B cell (primary cell): ENCODE measurements at regions not wholly inside any gene's neighbourhood (a gene's known extent, or its start where the extent isn't known, plus 50 kb on each side); places are given as distances from the start of the nearest gene placed in this dataset.
"Not testable (repeated sequence)": the region's sequence is repeated elsewhere in the genome, so short reads cannot be mapped to it uniquely, and the experiment has no call there.

Source experiments
- ATAC-seq: fragments of 200-7000 bp; cut with Tn5 transposase; one replicate; pipeline ENCODE4 v1.10.0; 2021; ENCODE audit warnings: low read depth, mild to moderate bottlenecking, moderate number of reproducible peaks, moderate library complexity
- CTCF ChIA-PET: fragments of 350-600 bp; sonication (Branson Sonifier 250); formaldehyde crosslinking; loops from one replicate; lab custom pipeline; 2021; ENCODE audit warnings: antibody characterized with exemption, inconsistent platforms; lab: Charles Lee
- POLR2A ChIA-PET: fragments of 350-600 bp; sonication (Branson Sonifier 250); formaldehyde crosslinking; loops from one replicate; lab custom pipeline; 2021; ENCODE audit warnings: antibody characterized with exemption; lab: Charles Lee
- DNase-seq: peaks from one replicate; pipeline ENCODE4 v3.0.0; 2013
- H2AFZ ChIP-seq: 2 replicates; pipeline ENCODE4 v1.6.1; 2012; ENCODE audit warnings: mild to moderate bottlenecking, low read depth, low read length; ENCODE audit not compliant: insufficient read depth, poor library complexity, severe bottlenecking
- H3K27ac ChIP-seq, 2 donors: 1 replicate in 1 of 2; 2 replicates in 1 of 2; pipeline ENCODE4 v1.5.1; 2012 to 2013; ENCODE audit warnings: low read length in 2 of 2, mild to moderate bottlenecking in 2 of 2, moderate library complexity in 1 of 2
- H3K27me3 ChIP-seq, 4 experiments: fragments of 200-600 bp in 1 of 4; sonication (generic) in 1 of 4; replicated peaks in 1 of 4; 1 replicate in 2 of 4; 2 replicates in 2 of 4; pipeline versions ENCODE4 v1.6.1 to v1.7.0; 2013 to 2016; ENCODE audit warnings: low read length in 3 of 4, mild to moderate bottlenecking in 2 of 4, mixed read lengths in 1 of 4, moderate library complexity in 1 of 4; ENCODE audit not compliant: insufficient read depth in 4 of 4, control insufficient read depth in 3 of 4; ENCODE audit errors: control extremely low read depth in 1 of 4
- H3K36me3 ChIP-seq, 2 experiments: replicated peaks in 1 of 2; 1 replicate in 1 of 2; 2 replicates in 1 of 2; pipeline versions ENCODE4 v1.6.1 to v1.7.1; 2013; ENCODE audit warnings: low read length in 1 of 2; ENCODE audit not compliant: insufficient read depth in 2 of 2, control insufficient read depth in 1 of 2; ENCODE audit errors: control extremely low read depth in 1 of 2, extremely low read depth in 1 of 2
- H3K4me1 ChIP-seq, 2 donors: fragments of 200-600 bp in 1 of 2; sonication (generic) in 1 of 2; 1 replicate in 1 of 2; 2 replicates in 1 of 2; pipeline versions ENCODE4 v1.5.1 to v1.6.1; 2013 to 2017; ENCODE audit warnings: low read length in 2 of 2; ENCODE audit not compliant: control insufficient read depth in 2 of 2, insufficient read depth in 2 of 2
- H3K4me2 ChIP-seq: replicated peaks from 2 replicates; pipeline ENCODE3; 2012; ENCODE audit warnings: mild to moderate bottlenecking, low read depth, low read length; ENCODE audit not compliant: poor library complexity, severe bottlenecking
- H3K4me3 ChIP-seq, 5 experiments: fragments of 200-600 bp in 1 of 5; sonication (generic) in 1 of 5; 1 replicate in 3 of 5; 2 replicates in 2 of 5; pipeline versions ENCODE4 v1.5.1 to v1.7.0; 2011 to 2016; ENCODE audit warnings: low read length in 4 of 5, mild to moderate bottlenecking in 4 of 5, low read depth in 2 of 5, control low read depth in 1 of 5, moderate library complexity in 1 of 5; ENCODE audit not compliant: insufficient read depth in 1 of 5; ENCODE audit errors: control extremely low read depth in 1 of 5, extremely low read depth in 1 of 5
- H3K79me2 ChIP-seq: fragments of 200-600 bp; sonication (generic); one replicate; pipeline ENCODE4 v1.6.0; 2016; ENCODE audit warnings: low read length; ENCODE audit not compliant: control insufficient read depth, insufficient read depth
- H3K9ac ChIP-seq: fragments of 200-600 bp; sonication (generic); 2 replicates; pipeline ENCODE4 v1.6.1; 2017; ENCODE audit warnings: mild to moderate bottlenecking, low read length, moderate library complexity
- H3K9me3 ChIP-seq, 3 donors: one replicate each; pipeline versions ENCODE4 v1.6.1 to v1.7.1; 2013; ENCODE audit warnings: low read length in 2 of 3; ENCODE audit not compliant: control insufficient read depth in 2 of 3, insufficient read depth in 1 of 3; ENCODE audit errors: control extremely low read depth in 1 of 3
- H4K20me1 ChIP-seq: 2 replicates; pipeline ENCODE4 v1.6.0; 2012; ENCODE audit warnings: mild to moderate bottlenecking, low read length; ENCODE audit not compliant: insufficient read depth, control insufficient read depth, poor library complexity, severe bottlenecking
- H3K27ac Mint-ChIP-seq: one replicate; pipeline ENCODE4 v1.8.0; 2021; ENCODE audit warnings: mixed read lengths
- H3K27me3 Mint-ChIP-seq: one replicate; pipeline ENCODE4 v1.8.0; 2021; ENCODE audit warnings: mixed read lengths
- H3K4me1 Mint-ChIP-seq: one replicate; pipeline ENCODE4 v1.8.0; 2021; ENCODE audit warnings: mixed read lengths
- H3K4me3 Mint-ChIP-seq: one replicate; pipeline ENCODE4 v1.8.0; 2021; ENCODE audit warnings: mixed read lengths
- H3K9me3 Mint-ChIP-seq: one replicate; pipeline ENCODE4 v1.8.0; 2022; ENCODE audit warnings: mixed read lengths; ENCODE audit not compliant: insufficient read depth
- EZH2 ChIP-seq: IDR thresholded peaks from 2 replicates; pipeline ENCODE4 v1.6.1; 2012; ENCODE audit warnings: borderline replicate concordance, low read depth, mild to moderate bottlenecking, moderate library complexity, low read length; ENCODE audit not compliant: insufficient read depth, poor library complexity, severe bottlenecking
- WGBS: methylation state at CpG from one replicate; pipeline ENCODE4 v1.1.5; 2013; ENCODE audit warnings: missing lambda C conversion rate; ENCODE audit not compliant: insufficient coverage; 5-methylcytosine and 5-hydroxymethylcytosine counted together
- intact Hi-C: fragments of 100-400 bp; cut with micrococcal nuclease; formaldehyde crosslinking; loops from one replicate; pipeline ENCODE4 v1.10.0; 2022
- TF ChIP-seq, protein P1 (sequence below): fragments of 200-600 bp; IDR thresholded peaks from one replicate; pipeline ENCODE4 v1.8.0; 2022; ENCODE audit warnings: antibody characterized with exemption, mild to moderate bottlenecking

DNA sequence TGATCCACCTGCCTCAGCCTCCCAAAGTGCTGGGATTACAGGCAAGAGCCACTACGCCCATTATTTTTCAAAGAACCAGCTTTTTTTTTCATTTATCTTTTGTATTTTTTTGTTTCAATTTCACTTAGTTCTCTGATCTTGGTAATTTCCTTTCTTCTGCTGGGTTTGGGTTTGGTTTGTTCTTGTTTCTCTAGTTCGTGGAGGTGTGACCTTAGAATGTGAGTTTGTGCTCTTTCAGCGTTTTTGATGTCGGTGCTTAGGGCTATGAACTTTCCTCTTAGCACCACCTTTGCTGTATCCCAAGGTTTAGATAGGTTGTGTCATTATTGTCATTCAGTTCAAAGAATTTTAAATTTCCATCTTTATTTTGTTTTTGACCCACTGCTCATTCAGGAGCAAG is 86.7 kb upstream of the MSTN start:
- H3K9me3 ChIP-seq, result peaks cover 0 to 6% (median 2%) of the 10 kb centered on the region in 3 donors
- H3K4me1 Mint-ChIP-seq, result no peaks in the 10 kb centered on the region
- no peaks in the 10 kb centered on the region for H3K27me3 ChIP-seq
- peaks cover 15% of the 10 kb centered on the region for H3K9me3 Mint-ChIP-seq
- H4K20me1 ChIP-seq, result no peaks in the 10 kb centered on the region
- H3K27me3 Mint-ChIP-seq, result peaks cover 10% of the 10 kb centered on the region
- no peak overlapping the region for H3K9ac ChIP-seq
- CTCF ChIA-PET, result no interaction called here
- no peak for TF ChIP-seq EZH2
- TF ChIP-seq, protein P1, sequence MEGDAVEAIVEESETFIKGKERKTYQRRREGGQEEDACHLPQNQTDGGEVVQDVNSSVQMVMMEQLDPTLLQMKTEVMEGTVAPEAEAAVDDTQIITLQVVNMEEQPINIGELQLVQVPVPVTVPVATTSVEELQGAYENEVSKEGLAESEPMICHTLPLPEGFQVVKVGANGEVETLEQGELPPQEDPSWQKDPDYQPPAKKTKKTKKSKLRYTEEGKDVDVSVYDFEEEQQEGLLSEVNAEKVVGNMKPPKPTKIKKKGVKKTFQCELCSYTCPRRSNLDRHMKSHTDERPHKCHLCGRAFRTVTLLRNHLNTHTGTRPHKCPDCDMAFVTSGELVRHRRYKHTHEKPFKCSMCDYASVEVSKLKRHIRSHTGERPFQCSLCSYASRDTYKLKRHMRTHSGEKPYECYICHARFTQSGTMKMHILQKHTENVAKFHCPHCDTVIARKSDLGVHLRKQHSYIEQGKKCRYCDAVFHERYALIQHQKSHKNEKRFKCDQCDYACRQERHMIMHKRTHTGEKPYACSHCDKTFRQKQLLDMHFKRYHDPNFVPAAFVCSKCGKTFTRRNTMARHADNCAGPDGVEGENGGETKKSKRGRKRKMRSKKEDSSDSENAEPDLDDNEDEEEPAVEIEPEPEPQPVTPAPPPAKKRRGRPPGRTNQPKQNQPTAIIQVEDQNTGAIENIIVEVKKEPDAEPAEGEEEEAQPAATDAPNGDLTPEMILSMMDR, result no peak
- no peaks in the 10 kb centered on the region for H3K36me3 ChIP-seq
- intact Hi-C loops, result no loop called here
- no peak overlapping the region for H3K27ac Mint-ChIP-seq
- H2AFZ ChIP-seq, result no peak overlapping the region
- POLR2A ChIA-PET, result no interaction called here
- no peak for ATAC-seq
- no peak overlapping the region for H3K4me3 Mint-ChIP-seq
- no peaks in the 10 kb centered on the region for H3K79me2 ChIP-seq
- no peak for DNase-seq
- no peaks in the 10 kb centered on the region for H3K4me1 ChIP-seq
- no peak overlapping the region for H3K27ac ChIP-seq
- H3K4me2 ChIP-seq, result no peak overlapping the region
- no peak overlapping the region for H3K4me3 ChIP-seq
- WGBS, result no CpG with 5 or more reads among the region's 4 CpGs

GRCh38 chr2:190146109-190146508 is 83.6 kb upstream of the MSTN start:
- H3K4me3 Mint-ChIP-seq, result not testable (repeated sequence)

DNA sequence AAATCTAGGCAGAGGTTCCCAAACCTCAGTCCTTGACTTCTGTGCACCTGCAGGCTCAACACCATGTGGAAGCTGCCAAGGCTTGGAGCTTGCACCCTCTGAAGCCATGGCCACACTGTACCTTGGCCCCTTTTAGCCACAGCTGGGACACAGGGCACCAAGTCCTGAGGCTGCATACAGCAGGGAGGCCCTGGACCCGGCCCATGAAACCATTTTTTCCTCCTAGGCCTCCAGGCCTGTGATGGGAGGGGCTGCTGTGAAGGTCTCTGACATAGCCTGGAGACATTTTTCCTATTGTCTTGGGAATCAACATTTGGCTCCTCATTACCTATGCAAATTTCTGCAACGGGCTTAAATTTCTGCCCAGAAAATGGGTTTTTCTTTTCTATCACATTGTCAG is 77.9 kb upstream of the MSTN start:
- H3K79me2 ChIP-seq, CTCF ChIA-PET, intact Hi-C loops, H3K4me2 ChIP-seq, H3K36me3 ChIP-seq, H3K4me1 Mint-ChIP-seq, ATAC-seq, H3K27me3 Mint-ChIP-seq, H3K4me1 ChIP-seq, DNase-seq, H3K4me3 ChIP-seq, H3K27me3 ChIP-seq, H3K27ac Mint-ChIP-seq, H3K4me3 Mint-ChIP-seq, POLR2A ChIA-PET, H3K27ac ChIP-seq, H2AFZ ChIP-seq, H4K20me1 ChIP-seq, H3K9ac ChIP-seq: not testable (repeated sequence)
- peaks cover 21% of the 10 kb centered on the region for H3K9me3 Mint-ChIP-seq
- WGBS, result 100% methylated on average over 1 of the region's 2 CpGs
- peaks cover 0 to 14% (median 9%) of the 10 kb centered on the region in 3 donors for H3K9me3 ChIP-seq

More at GRCh38 chr2:190146109-190146508, 83.6 kb upstream of the MSTN start:
- H3K9me3 Mint-ChIP-seq, result peaks cover 18% of the 10 kb centered on the region
- ATAC-seq, H4K20me1 ChIP-seq, DNase-seq, H3K4me3 ChIP-seq, H3K27ac Mint-ChIP-seq, H3K4me2 ChIP-seq, H2AFZ ChIP-seq, intact Hi-C loops, H3K36me3 ChIP-seq, H3K79me2 ChIP-seq, H3K9ac ChIP-seq, CTCF ChIA-PET, H3K4me1 Mint-ChIP-seq, H3K27ac ChIP-seq, H3K27me3 ChIP-seq, POLR2A ChIA-PET, H3K4me1 ChIP-seq, H3K9me3 ChIP-seq: not testable (repeated sequence)
- WGBS, result no CpG with 5 or more reads among the region's 5 CpGs
- H3K27me3 Mint-ChIP-seq, result peaks cover 10% of the 10 kb centered on the region
